Uterus (tissue), 3 donors: ENCODE measurements at regions not wholly inside any gene's neighbourhood (a gene's known extent, or its start where the extent isn't known, plus 50 kb on each side); places are given as distances from the start of the nearest gene placed in this dataset.

Experiments
- DNase-seq, 2 donors: peaks; one replicate each; pipeline ENCODE4 v3.0.0-alpha.2; 2019 to 2020
- H3K27ac ChIP-seq, 2 donors: fragments of 200-600 bp; sonication (generic); 1 replicate in 1 of 2; 2 replicates in 1 of 2; pipeline ENCODE4 v1.5.1; 2016 to 2018
- H3K27me3 ChIP-seq, 2 donors: fragments of 200-600 bp; sonication (generic); one replicate each; pipeline ENCODE4 v1.5.1; 2018 to 2019; ENCODE audit warnings: control low read depth in 1 of 2
- H3K36me3 ChIP-seq, 2 donors: fragments of 200-600 bp; sonication (generic); one replicate each; pipeline ENCODE4 v1.5.1; 2019; ENCODE audit warnings: control low read depth in 1 of 2
- H3K4me1 ChIP-seq, 2 donors: fragments of 200-600 bp; sonication (generic); one replicate each; pipeline ENCODE4 v1.5.1; 2018 to 2019; ENCODE audit warnings: control low read depth in 1 of 2
- H3K4me3 ChIP-seq, 2 donors: fragments of 200-600 bp; sonication (generic); 1 replicate in 1 of 2; 2 replicates in 1 of 2; pipeline ENCODE4 v1.5.1; 2018 to 2019; ENCODE audit warnings: mild to moderate bottlenecking in 1 of 2
- H3K9me3 ChIP-seq, 2 donors: fragments of 200-600 bp; sonication (generic); one replicate each; pipeline ENCODE4 v1.5.1; 2019; ENCODE audit warnings: control low read depth in 1 of 2
- CTCF ChIP-seq, 4 experiments: fragments of 200-600 bp in 2 of 4; fragments of 450-650 bp in 2 of 4; sonication (generic) in 2 of 4; IDR thresholded peaks; one replicate each; pipeline ENCODE4 v1.5.1; 2016 to 2019; ENCODE audit warnings: antibody characterized with exemption in 4 of 4, mild to moderate bottlenecking in 2 of 4, moderate library complexity in 1 of 4
- POLR2A ChIP-seq, 2 donors: fragments of 450-650 bp; IDR thresholded peaks; one replicate each; pipeline ENCODE4 v1.6.1; 2016; ENCODE audit warnings: antibody characterized with exemption in 2 of 2, mild to moderate bottlenecking in 1 of 2, moderate library complexity in 1 of 2
- intact Hi-C: fragments of 100-400 bp; cut with DNase I; formaldehyde crosslinking; loops from one replicate; pipeline ENCODE4 v1.15.1; 2023; ENCODE audit warnings: low total_unique reads
- donor health status: DM: yes; HTN: yes; CAD: no.

DNA sequence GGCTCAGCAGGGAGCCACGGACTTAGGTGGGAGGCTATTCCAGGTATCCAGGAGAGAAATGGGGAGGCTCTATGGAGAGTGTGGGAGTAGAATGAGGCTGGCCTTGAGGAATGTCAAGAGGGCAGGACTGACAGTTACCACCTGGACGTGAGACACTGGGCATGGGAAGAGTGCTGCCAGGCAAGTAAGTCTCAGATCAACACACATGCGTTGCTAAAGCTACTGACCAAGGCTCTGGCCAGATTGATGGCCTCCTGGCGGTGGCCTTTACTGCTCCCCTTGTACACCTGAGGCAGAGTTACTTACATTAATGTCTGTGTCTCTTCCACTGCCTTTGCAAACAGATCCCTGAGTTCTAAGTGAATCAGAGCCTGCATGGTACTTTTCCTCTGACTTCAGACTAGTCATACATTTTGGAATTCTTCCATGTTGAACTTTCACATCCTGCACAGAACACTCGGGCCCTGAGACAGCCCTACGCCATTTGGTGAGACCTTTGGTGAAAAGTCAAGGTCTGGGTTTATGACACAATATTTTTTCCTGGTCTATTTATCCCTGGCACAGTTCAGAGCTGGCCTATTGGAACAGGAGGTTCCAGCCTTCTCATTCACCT lies 398.8 kb upstream of the TRIB2 start:
- Histone ChIP-seq H3K27ac (peak overlapping the region; percentile 78 to 88), H3K4me1 (no peaks in the 10 kb centered on the region), H3K4me3 (no peak overlapping the region), H3K36me3 (no peaks in the 10 kb centered on the region), H3K27me3 (no peaks in the 10 kb centered on the region), H3K9me3 (no peaks in the 10 kb centered on the region)
- TF ChIP-seq CTCF (IDR thresholded peaks at IDR 0.05) (no peak), POLR2A (IDR thresholded peaks at IDR 0.05) (no peak)
- intact Hi-C loops: no loop called here
- DNase-seq: peak; percentile 39 to 61

DNA sequence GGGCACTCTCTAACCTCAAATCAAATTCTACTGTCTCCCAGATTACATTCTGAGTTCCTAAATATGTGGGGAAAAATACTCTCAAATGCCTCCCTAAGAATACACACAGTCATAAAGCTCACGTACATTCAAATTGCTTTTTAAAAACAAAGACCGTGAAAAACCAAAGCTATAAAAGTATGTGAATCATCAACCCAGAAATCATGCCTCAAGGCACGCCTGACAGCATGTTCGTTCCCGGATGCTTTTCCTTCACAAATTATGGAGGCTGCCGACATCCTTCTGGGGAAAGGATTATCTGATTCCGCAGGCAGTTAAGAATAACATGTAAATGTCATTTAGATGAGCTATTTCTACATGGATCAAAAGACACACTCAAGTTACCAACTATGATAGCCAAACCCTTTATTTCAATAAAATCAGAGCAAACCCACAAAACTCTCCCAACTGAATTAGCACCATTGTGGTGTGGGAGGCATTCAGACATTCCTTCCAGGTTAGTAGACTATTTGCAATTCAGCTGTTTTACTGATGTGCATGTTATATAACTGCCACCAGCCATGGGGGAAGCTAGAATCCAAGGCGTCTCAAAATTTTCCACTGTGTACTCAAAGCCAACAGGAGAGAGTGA lies 398.2 kb upstream of the TRIB2 start:
- Histone ChIP-seq H3K27ac (peak overlapping the region; percentile 78 to 88), H3K27me3 (no peaks in the 10 kb centered on the region), H3K4me1 (no peaks in the 10 kb centered on the region), H3K9me3 (no peaks in the 10 kb centered on the region), H3K4me3 (no peak overlapping the region), H3K36me3 (no peaks in the 10 kb centered on the region)
- TF ChIP-seq CTCF (IDR thresholded peaks at IDR 0.05) (no peak), POLR2A (IDR thresholded peaks at IDR 0.05) (no peak)
- intact Hi-C loops: no loop called here
- peak; percentile 31 to 51 for DNase-seq

GRCh38 chr2:12320027-12320734 lies 396.6 kb upstream of the TRIB2 start:
- peak overlapping the region; percentile 78 to 88 for H3K27ac ChIP-seq
- intact Hi-C loops: loop anchor here (10.0 kb wide), 1 partner anchor 385 kb away; no protein-coding TSS in a partner anchor
- H3K36me3 ChIP-seq: no peaks in the 10 kb centered on the region
- TF ChIP-seq POLR2A (IDR thresholded peaks at IDR 0.05) (no peak), CTCF (IDR thresholded peaks at IDR 0.05) (no peak)
- H3K4me3 ChIP-seq: no peak overlapping the region
- DNase-seq: peak; percentile 43 to 47
- H3K9me3 ChIP-seq: no peaks in the 10 kb centered on the region
- no peaks in the 10 kb centered on the region for H3K4me1 ChIP-seq
- no peaks in the 10 kb centered on the region for H3K27me3 ChIP-seq

DNA sequence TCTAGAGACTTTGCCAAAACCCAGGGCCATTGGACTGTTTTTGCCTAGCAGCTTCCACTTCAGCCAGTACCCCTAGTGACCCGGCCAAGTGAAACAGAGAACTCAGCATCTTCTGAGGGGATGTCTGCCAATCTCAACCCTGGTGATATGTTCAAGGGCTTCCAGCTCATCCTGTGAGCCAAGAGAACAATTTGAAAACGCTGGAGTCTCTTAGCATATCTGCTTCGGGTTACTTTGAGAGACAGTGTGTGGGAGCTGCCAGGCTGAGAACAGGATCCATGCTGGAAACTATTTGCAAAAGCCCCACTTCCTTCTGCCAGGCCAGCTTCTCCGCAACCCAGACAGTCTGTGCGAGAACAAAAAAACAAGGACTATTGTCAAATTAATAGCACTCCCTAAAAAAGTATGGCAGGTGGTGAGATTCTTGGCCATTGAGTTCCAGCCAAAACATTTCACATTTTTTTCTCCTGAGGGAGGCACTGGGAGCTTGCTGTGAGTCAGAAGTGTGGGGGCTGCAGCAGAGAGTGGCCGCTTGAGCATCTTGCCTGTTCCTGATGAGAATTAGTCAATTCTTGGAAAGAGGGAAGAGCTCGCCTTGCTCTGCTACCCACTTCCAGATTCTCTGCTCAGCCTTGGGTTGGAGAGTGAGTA lies 395.6 kb upstream of the TRIB2 start:
- TF ChIP-seq CTCF (IDR thresholded peaks at IDR 0.05) (peak in 1 of 4 experiments; percentile 29), POLR2A (IDR thresholded peaks at IDR 0.05) (no peak)
- Histone ChIP-seq H3K27me3 (no peaks in the 10 kb centered on the region), H3K4me1 (no peaks in the 10 kb centered on the region), H3K27ac (peak overlapping the region; percentile 78 to 88), H3K4me3 (no peak overlapping the region), H3K9me3 (no peaks in the 10 kb centered on the region), H3K36me3 (no peaks in the 10 kb centered on the region)
- intact Hi-C loops: loop anchor here (10.0 kb wide), 1 partner anchor 384 kb away; no protein-coding TSS in a partner anchor
- DNase-seq: peak; percentile 78 to 86
